IPS-18a (cell line): ENCODE measurements at regions not wholly inside any gene's neighbourhood (a gene's known extent, or its start where the extent isn't known, plus 50 kb on each side); places are given as distances from the start of the nearest gene placed in this dataset.

ENCODE experiments used
- H3K27ac ChIP-seq: one replicate; pipeline ENCODE4 v1.5.1; 2013; ENCODE audit warnings: low read length
- H3K27me3 ChIP-seq: one replicate; pipeline ENCODE4 v1.6.1; 2013; ENCODE audit warnings: mild to moderate bottlenecking, low read length; ENCODE audit not compliant: control insufficient read depth, insufficient read depth
- H3K36me3 ChIP-seq: one replicate; pipeline ENCODE4 v1.6.1; 2013; ENCODE audit warnings: low read depth, low read length; ENCODE audit not compliant: control insufficient read depth
- H3K4me1 ChIP-seq: one replicate; pipeline ENCODE4 v1.6.1; 2013; ENCODE audit warnings: low read depth, low read length; ENCODE audit not compliant: control insufficient read depth
- H3K4me3 ChIP-seq: one replicate; pipeline ENCODE4 v1.5.1; 2013; ENCODE audit warnings: low read length
- H3K9ac ChIP-seq: one replicate; pipeline ENCODE4 v1.6.1; 2013; ENCODE audit warnings: mild to moderate bottlenecking, low read length, moderate library complexity
- H3K9me3 ChIP-seq: one replicate; pipeline ENCODE4 v1.6.1; 2013; ENCODE audit warnings: low read depth, low read length; ENCODE audit not compliant: control insufficient read depth

- H3K4me3 ChIP-seq: no peak overlapping the region
- no peaks in the 10 kb centered on the region for H3K27me3 ChIP-seq
- no peaks in the 10 kb centered on the region for H3K9me3 ChIP-seq
- peaks cover 5% of the 10 kb centered on the region for H3K4me1 ChIP-seq
- H3K9ac ChIP-seq: no peak overlapping the region
- H3K27ac ChIP-seq: no peak overlapping the region
- H3K36me3 ChIP-seq: no peaks in the 10 kb centered on the region
Measured at GRCh38 chr21:36532769-36533467, 53.0 kb upstream of the CLDN14 start.

DNA sequence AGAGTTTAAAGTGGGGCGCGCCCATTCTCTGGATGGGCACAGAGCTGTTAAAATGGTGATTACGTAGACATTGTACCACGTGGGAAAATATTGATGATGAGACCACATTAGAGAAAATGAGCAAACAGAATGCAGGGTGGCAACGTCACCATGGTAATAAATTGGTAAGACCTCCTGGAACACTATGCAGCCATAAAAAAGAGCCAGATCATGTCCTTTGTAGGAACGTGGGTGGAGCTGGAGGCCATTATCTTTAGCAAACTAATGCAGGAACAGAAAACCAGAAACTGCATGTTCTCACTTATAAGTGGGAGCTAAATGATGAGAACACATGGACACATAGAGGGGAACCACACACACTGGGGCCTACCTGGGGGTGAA is 53.5 kb upstream of the CLDN14 start:
- Histone ChIP-seq H3K9me3 (no peaks in the 10 kb centered on the region), H3K4me3 (no peak overlapping the region), H3K9ac (no peak overlapping the region), H3K27me3 (no peaks in the 10 kb centered on the region), H3K4me1 (peaks cover 5% of the 10 kb centered on the region), H3K27ac (no peak overlapping the region), H3K36me3 (no peaks in the 10 kb centered on the region)

- Histone ChIP-seq H3K4me3 (no peak overlapping the region), H3K27ac (no peak overlapping the region), H3K9ac (no peak overlapping the region), H3K4me1 (peaks cover 5% of the 10 kb centered on the region), H3K27me3 (no peaks in the 10 kb centered on the region), H3K9me3 (no peaks in the 10 kb centered on the region), H3K36me3 (no peaks in the 10 kb centered on the region)
Measured at GRCh38 chr21:36534656-36535055, 54.7 kb upstream of the CLDN14 start.

GRCh38 chr21:36535618-36536241 is 55.8 kb upstream of the CLDN14 start:
- Histone ChIP-seq H3K27me3 (peaks cover 3% of the 10 kb centered on the region), H3K4me1 (peaks cover 5% of the 10 kb centered on the region), H3K9ac (no peak overlapping the region), H3K4me3 (no peak overlapping the region), H3K36me3 (no peaks in the 10 kb centered on the region), H3K27ac (no peak overlapping the region), H3K9me3 (no peaks in the 10 kb centered on the region)

DNA sequence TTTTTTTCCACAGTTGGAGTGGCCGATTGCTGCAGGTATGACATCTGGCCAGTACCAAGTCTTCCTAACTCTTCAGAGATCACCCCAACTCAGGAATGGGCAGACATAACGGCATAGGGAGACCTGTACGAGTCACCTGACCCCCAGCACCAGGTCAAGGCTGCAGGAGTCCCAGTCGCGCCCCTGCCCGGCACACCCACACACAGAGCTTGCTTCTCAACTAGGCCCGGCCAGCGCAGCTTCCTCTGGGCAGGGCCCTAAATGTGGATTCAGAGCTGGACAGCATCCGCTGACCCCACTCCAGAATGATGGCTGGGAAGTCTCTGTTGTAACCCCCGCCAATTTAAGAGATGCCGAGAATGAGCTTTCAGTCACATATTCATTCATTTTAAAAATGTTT is 58.8 kb upstream of the CLDN14 start:
- Histone ChIP-seq H3K27ac (no peak overlapping the region), H3K4me3 (no peak overlapping the region), H3K4me1 (peaks cover 13% of the 10 kb centered on the region), H3K36me3 (no peaks in the 10 kb centered on the region), H3K27me3 (peaks cover 21% of the 10 kb centered on the region), H3K9me3 (no peaks in the 10 kb centered on the region), H3K9ac (no peak overlapping the region)

GRCh38 chr21:36539434-36540150 is 59.7 kb upstream of the CLDN14 start:
- H3K27me3 ChIP-seq: peaks cover 21% of the 10 kb centered on the region
- no peaks in the 10 kb centered on the region for H3K36me3 ChIP-seq
- no peak overlapping the region for H3K4me3 ChIP-seq
- H3K9me3 ChIP-seq: no peaks in the 10 kb centered on the region
- H3K4me1 ChIP-seq: peaks cover 11% of the 10 kb centered on the region
- no peak overlapping the region for H3K27ac ChIP-seq
- no peak overlapping the region for H3K9ac ChIP-seq

- H3K36me3 ChIP-seq: no peaks in the 10 kb centered on the region
- H3K9me3 ChIP-seq: no peaks in the 10 kb centered on the region
- H3K27ac ChIP-seq: no peak overlapping the region
- no peak overlapping the region for H3K9ac ChIP-seq
- peaks cover 8% of the 10 kb centered on the region for H3K4me1 ChIP-seq
- no peak overlapping the region for H3K4me3 ChIP-seq
- H3K27me3 ChIP-seq: peaks cover 21% of the 10 kb centered on the region
Measured at GRCh38 chr21:36540700-36541099, 60.8 kb upstream of the CLDN14 start.

- H3K27ac ChIP-seq: no peak overlapping the region
- H3K27me3 ChIP-seq: peaks cover 21% of the 10 kb centered on the region
Measured at GRCh38 chr21:36541721-36542139, 61.8 kb upstream of the CLDN14 start.

DNA sequence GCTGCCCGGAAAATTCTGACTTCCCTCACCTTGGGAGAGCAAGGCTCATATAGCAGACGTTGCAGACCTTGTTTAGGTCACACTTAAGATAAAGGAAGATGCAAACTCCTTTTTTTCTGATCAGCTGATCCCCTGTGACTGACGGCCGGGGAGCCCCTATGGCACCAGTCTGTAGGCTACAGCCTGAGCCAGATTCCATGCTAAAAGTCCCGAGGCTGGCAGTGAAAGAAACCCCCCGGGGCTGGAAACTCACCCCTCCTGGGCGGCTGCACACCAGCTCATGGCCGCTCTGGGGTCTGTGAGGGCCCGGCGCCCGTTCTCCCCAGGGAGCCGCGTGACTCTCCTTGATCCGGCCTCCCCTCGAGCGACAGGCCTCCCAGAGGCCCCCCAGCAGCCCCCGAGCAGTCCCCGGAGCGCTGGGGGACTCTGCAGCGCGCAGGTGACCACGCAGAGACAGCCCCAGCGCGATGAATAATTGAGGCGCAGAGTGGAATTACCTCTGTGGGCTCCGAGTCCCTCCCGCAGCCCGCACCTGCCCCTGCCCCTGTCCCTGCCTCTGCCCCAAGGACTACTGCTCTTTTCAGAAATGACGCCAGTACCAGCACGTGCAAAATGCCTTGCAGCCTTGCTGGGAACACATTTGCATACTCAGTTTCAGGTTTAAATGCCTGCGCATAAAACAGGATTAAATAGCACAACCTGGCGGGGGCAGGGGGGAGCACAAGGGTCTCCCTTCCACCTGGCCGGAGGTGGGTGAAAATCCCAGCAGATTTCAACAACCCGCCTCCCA is 62.6 kb upstream of the CLDN14 start:
- Histone ChIP-seq H3K27me3 (peaks cover 21% of the 10 kb centered on the region), H3K9me3 (no peaks in the 10 kb centered on the region), H3K36me3 (no peaks in the 10 kb centered on the region), H3K4me1 (peaks cover 8% of the 10 kb centered on the region), H3K27ac (no peak overlapping the region), H3K9ac (no peak overlapping the region), H3K4me3 (peak overlapping the region; percentile 16)

More at GRCh38 chr21:36541721-36542139, 61.8 kb upstream of the CLDN14 start:
- peaks cover 8% of the 10 kb centered on the region for H3K4me1 ChIP-seq
- H3K9me3 ChIP-seq: no peaks in the 10 kb centered on the region
- no peaks in the 10 kb centered on the region for H3K36me3 ChIP-seq
- H3K9ac ChIP-seq: no peak overlapping the region
- H3K4me3 ChIP-seq: no peak overlapping the region

DNA sequence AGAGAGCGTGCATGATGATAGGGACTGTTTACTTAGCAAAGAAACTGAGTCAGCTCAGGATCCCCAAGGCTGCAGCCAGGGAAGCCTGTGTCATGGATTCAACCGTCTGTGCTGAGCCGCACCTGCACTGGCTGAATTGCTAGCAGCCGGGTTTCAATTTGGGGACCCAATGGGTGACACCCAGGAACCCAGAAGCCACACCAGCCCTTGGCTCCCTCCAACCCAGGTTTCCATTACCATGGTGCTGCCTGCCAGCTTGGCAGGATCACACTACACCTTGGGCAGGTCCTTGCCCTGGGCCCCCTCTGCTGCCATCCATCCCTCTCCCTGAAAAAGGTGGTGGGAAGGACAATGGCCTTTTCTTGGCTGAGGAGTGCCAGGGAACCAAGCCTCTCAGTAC is 64.0 kb upstream of the CLDN14 start:
- Histone ChIP-seq H3K27ac (no peak overlapping the region), H3K9ac (no peak overlapping the region), H3K4me1 (peaks cover 8% of the 10 kb centered on the region)

DNA sequence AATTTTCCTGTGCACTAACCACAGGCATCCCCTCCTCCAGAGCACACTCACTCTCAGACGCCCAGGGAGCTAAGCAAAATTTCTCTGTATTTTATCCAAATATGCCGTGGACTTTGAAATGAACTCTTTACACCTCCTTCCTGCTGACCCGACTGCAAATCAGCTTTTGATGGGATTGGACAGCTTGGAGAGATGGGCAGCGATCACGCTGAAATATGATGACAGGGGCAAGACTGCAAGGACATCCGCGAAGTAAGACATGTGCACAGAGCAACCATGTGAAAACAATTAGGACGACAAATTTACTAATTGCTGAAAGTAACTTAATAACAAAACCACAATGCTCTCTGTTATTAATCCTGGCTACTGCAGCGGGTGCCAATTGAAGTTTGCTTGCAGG is 64.6 kb upstream of the CLDN14 start:
- no peak overlapping the region for H3K9ac ChIP-seq
- no peak overlapping the region for H3K27ac ChIP-seq
- H3K9me3 ChIP-seq: no peaks in the 10 kb centered on the region
- H3K27me3 ChIP-seq: peaks cover 21% of the 10 kb centered on the region
- H3K4me1 ChIP-seq: peaks cover 8% of the 10 kb centered on the region
- H3K36me3 ChIP-seq: no peaks in the 10 kb centered on the region
- no peak overlapping the region for H3K4me3 ChIP-seq

More for the DNA sequence above, 64.0 kb upstream of the CLDN14 start:
- peaks cover 21% of the 10 kb centered on the region for H3K27me3 ChIP-seq
- no peaks in the 10 kb centered on the region for H3K36me3 ChIP-seq
- no peaks in the 10 kb centered on the region for H3K9me3 ChIP-seq
- no peak overlapping the region for H3K4me3 ChIP-seq
